SH-SY5Y (cell line): ENCODE measurements at regions not wholly inside any gene's neighbourhood (a gene's known extent, or its start where the extent isn't known, plus 50 kb on each side); places are given as distances from the start of the nearest gene placed in this dataset.

ENCODE experiments used
- GATA2 ChIP-seq: IDR thresholded peaks from 2 replicates; pipeline ENCODE4 v1.6.1; 2011; ENCODE audit warnings: mild to moderate bottlenecking, low read depth, low read length
- GATA3 ChIP-seq: IDR thresholded peaks from 2 replicates; pipeline ENCODE4 v1.6.1; 2011; ENCODE audit warnings: low read depth, mild to moderate bottlenecking, low read length, moderate library complexity

DNA sequence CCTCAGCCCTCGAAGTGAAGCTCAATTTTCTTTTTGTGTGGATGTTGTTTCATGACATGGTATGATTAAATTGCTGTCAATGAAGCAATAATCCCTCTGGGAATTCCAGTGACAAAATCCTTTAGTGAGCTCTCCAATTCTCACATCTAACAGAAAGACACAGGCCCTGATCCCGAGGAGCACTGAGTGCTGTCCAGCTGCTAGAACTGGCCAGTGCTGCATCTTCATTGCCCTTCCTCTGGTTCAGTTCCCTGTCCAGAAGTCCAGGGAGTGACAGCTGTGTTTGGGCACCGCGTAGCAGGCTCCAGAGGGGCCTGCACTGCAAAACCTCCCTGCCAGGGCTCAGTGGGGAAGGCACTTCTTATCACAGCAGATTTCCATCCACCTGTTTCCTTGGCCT, 516.8 kb upstream of the ATP11B start:
- no peak for TF ChIP-seq GATA2
- no peak for TF ChIP-seq GATA3
